ENCODE measurements at regions not wholly inside any gene's neighbourhood (a gene's known extent, or its start where the extent isn't known, plus 50 kb on each side); places are given as distances from the start of the nearest gene placed in this dataset.

DNA sequence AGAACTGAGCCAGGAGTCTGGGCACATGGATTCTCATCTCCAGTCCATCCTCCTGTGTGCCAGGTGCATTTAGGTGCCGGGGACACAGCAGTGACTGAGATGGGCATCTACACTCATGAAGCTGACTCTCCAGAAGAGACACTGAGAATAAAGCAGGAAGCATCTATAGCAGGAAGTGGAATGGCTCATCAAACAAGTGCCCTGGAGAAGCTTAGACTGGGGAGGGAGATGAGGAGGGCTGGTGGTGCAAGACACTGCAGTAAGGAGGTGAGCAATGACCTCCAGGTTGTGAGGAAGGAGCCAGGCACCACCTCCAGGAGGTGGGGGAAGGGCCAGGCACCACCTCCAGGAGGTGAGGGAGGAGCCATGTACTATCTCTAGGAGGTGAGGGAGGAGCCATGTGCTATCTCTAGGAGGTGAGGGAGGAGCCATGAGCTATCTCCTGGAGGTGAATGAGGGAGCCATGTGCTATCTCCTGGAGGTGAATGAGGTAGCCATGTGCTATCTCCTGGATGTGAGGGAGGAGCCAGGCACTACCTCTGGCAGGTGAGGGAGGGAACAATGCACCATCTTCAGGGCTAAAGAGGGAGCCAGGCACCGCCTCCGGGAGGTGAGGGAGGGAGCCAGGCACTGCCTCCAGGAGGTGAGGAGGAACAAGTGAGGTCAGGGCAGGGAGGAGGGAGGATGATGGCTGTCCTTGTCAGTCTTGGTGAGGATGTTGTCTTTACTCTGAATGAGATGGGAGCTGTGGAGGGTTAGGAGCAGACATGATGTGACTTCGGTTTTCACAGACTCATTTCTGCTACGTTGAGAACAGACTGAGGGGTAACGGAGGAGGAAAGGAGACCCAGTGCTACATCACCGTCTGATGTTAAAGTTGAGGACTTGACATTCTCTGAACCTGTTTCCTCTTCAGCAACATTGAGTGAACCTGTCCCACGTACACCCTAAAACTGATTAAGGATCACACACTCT, 961.9 kb upstream of the TMEM132C start:
- no peaks in the 10 kb centered on the region for H3K36me3 ChIP-seq (ENCODE audit: control insufficient read depth, insufficient read depth, low read length)
- H3K4me1 ChIP-seq (ENCODE audit: control insufficient read depth, insufficient read depth, low read length) = no peaks in the 10 kb centered on the region
- no peak overlapping the region for H3K9ac ChIP-seq (ENCODE audit: low read length)
- H3K27me3 ChIP-seq (ENCODE audit: control insufficient read depth, insufficient read depth, low read length) = no peaks in the 10 kb centered on the region
- no peak overlapping the region for H3K27ac ChIP-seq (ENCODE audit: low read depth, low read length)
- H3K4me3 ChIP-seq (ENCODE audit: low read length) = no peak overlapping the region

DNA sequence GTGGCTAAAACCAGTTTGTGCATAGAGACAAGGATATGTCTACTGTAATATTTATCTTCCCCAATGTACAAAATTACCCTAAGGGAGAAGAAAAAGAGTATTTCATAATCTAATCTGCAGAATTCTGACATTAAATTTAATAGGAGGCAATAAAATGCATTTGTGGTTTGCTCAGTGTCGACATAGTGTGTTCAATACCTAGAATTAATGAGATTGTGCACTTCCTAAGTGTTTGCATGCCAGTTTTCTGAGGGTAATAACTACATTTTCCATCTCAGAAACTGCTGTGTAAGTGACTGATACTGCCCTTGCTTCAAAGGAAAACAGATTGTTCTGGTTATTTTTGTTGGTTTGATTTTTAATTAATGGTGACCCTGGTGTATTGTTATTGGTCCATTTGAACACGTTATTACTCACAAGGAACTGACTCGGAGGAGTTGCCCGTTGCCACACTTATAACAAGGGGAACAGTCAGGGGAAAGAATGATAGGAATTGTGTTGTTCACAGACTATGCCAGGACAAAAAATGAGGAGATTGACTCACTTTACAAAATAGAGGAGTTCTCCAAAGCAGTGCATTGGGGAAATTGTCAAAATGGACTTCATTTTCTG, 960.3 kb upstream of the TMEM132C start:
- H3K27ac ChIP-seq (ENCODE audit: low read depth, low read length) = no peak overlapping the region
- no peaks in the 10 kb centered on the region for H3K36me3 ChIP-seq (ENCODE audit: control insufficient read depth, insufficient read depth, low read length)
- H3K4me3 ChIP-seq (ENCODE audit: low read length) = no peak overlapping the region
- H3K4me1 ChIP-seq (ENCODE audit: control insufficient read depth, insufficient read depth, low read length) = no peaks in the 10 kb centered on the region
- H3K27me3 ChIP-seq (ENCODE audit: control insufficient read depth, insufficient read depth, low read length) = no peaks in the 10 kb centered on the region
- H3K9ac ChIP-seq (ENCODE audit: low read length) = no peak overlapping the region

DNA sequence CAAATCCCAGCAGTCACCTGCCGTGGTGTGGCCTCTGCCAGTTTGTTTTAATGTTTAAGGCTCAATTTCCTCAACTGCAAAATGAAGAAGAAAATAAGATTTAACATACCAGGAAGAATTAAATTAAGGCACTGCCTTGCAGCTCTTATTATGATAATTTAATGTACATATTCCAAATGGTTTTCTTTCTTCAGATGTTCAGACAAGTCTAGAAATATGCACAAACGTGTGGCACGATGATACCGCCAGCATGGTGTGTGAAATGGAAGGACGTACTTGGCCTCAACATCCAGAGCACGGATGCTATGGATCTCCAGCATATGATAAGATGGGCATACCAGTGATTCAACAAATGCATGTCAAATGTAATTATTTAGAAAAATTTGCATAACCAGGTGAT, 959.4 kb upstream of the TMEM132C start:
- H3K9ac ChIP-seq (ENCODE audit: low read length) = no peak overlapping the region
- no peaks in the 10 kb centered on the region for H3K4me1 ChIP-seq (ENCODE audit: control insufficient read depth, insufficient read depth, low read length)
- H3K27me3 ChIP-seq (ENCODE audit: control insufficient read depth, insufficient read depth, low read length) = no peaks in the 10 kb centered on the region
- H3K36me3 ChIP-seq (ENCODE audit: control insufficient read depth, insufficient read depth, low read length) = no peaks in the 10 kb centered on the region
- H3K4me3 ChIP-seq (ENCODE audit: low read length) = no peak overlapping the region
- H3K27ac ChIP-seq (ENCODE audit: low read depth, low read length) = no peak overlapping the region

DNA sequence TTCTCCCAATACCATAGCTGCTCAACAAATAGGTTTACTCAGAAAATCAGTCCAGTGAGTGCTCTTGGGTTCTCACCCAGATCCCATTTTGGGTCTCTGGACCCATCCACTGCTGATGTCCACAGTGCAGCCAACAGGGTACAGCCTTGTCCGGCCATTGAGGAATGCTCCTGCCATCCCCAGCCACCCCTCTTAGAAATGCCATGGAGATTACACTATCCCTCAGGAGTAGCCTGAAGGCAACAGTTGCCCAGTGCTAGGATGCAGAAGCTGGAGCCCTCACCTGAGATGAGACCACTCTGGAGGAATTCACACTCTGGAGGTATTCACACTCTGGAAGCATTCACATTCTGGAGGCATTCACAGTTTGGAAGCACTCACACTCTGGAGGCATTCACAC, 958.8 kb upstream of the TMEM132C start:
- Histone ChIP-seq H3K4me3 (ENCODE audit: low read length) (no peak overlapping the region), H3K27me3 (ENCODE audit: control insufficient read depth, insufficient read depth, low read length) (no peaks in the 10 kb centered on the region), H3K4me1 (ENCODE audit: control insufficient read depth, insufficient read depth, low read length) (no peaks in the 10 kb centered on the region), H3K36me3 (ENCODE audit: control insufficient read depth, insufficient read depth, low read length) (no peaks in the 10 kb centered on the region), H3K9ac (ENCODE audit: low read length) (no peak overlapping the region), H3K27ac (ENCODE audit: low read depth, low read length) (no peak overlapping the region)

DNA sequence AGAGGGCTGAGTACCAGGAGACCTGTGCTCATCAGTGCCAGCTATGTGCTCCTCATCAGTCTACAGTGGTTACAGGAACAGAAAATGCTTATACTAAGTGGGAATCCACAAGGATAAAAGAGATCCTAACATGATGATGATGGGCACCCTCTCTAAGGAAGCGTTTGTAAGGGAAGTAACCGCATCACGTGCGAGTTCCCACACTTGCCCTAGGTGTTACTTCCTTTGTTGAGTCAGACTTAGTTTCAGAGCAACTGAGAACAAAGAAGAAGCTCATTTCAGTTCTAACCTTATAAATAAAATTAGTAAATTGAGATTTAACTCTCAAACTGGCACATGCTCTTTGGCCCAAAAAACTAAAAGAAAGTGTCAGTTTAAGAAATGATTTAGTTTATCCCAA, 956.4 kb upstream of the TMEM132C start:
- no peaks in the 10 kb centered on the region for H3K36me3 ChIP-seq (ENCODE audit: control insufficient read depth, insufficient read depth, low read length)
- H3K4me1 ChIP-seq (ENCODE audit: control insufficient read depth, insufficient read depth, low read length) = no peaks in the 10 kb centered on the region
- H3K27me3 ChIP-seq (ENCODE audit: control insufficient read depth, insufficient read depth, low read length) = no peaks in the 10 kb centered on the region
- H3K9ac ChIP-seq (ENCODE audit: low read length) = no peak overlapping the region
- H3K4me3 ChIP-seq (ENCODE audit: low read length) = no peak overlapping the region
- H3K27ac ChIP-seq (ENCODE audit: low read depth, low read length) = no peak overlapping the region

DNA sequence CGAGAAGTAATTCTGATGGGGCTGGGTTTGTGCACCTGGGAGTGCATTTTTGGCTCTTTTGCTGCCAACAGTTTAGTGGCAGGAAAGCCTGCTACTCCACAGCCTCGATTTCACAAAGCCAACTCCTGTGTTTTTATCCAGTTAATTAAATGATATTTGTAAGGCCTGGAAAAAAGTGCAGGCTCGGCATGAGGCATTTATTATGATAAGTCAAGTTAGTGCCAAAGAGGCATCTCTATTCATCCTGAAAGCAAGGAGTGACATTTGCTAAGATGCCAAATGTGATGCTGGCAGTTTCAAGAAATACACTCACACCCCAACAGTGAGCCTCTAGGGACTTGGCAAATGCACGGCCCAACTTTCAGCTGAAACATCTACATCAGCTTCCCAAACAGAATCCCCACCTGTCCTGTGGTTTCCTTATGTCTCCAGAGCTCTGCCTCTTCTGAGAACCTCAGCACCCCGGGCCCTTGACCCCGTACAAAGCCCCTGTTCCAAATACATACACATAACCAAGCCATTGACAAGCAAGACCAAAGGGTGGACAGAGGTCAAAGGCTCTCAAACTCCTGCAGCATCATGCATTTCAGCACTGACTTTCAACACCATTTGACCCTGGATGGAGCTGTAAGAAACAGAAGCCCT, 955.1 kb upstream of the TMEM132C start:
- H3K27me3 ChIP-seq (ENCODE audit: control insufficient read depth, insufficient read depth, low read length) = no peaks in the 10 kb centered on the region
- H3K4me1 ChIP-seq (ENCODE audit: control insufficient read depth, insufficient read depth, low read length) = no peaks in the 10 kb centered on the region
- H3K4me3 ChIP-seq (ENCODE audit: low read length) = no peak overlapping the region
- H3K36me3 ChIP-seq (ENCODE audit: control insufficient read depth, insufficient read depth, low read length) = no peaks in the 10 kb centered on the region
- no peak overlapping the region for H3K9ac ChIP-seq (ENCODE audit: low read length)
- no peak overlapping the region for H3K27ac ChIP-seq (ENCODE audit: low read depth, low read length)

DNA sequence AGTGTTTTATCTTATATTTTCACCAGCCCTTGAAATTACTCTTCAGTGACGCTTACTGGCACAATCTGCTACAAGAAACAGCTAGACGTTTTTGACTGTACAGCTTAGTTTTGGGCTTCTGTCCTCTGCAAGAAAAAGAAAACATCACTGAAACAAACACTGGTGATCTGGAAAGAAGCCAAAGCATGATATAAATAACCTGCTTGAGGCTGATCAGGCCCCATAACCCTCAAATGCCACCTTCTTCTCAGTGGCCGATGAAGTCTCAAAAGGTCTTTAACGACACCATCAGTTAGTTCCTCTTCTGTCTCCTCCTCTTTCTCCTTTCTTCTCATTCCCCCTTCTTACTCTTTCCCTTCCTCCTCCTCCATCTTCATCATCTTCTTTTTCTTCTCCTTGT, 942.3 kb upstream of the TMEM132C start:
- H3K4me3 ChIP-seq (ENCODE audit: low read length) = no peak overlapping the region
- H3K9ac ChIP-seq (ENCODE audit: low read length) = no peak overlapping the region
- no peaks in the 10 kb centered on the region for H3K27me3 ChIP-seq (ENCODE audit: control insufficient read depth, insufficient read depth, low read length)
- no peak overlapping the region for H3K27ac ChIP-seq (ENCODE audit: low read depth, low read length)
- no peaks in the 10 kb centered on the region for H3K4me1 ChIP-seq (ENCODE audit: control insufficient read depth, insufficient read depth, low read length)
- no peaks in the 10 kb centered on the region for H3K36me3 ChIP-seq (ENCODE audit: control insufficient read depth, insufficient read depth, low read length)

DNA sequence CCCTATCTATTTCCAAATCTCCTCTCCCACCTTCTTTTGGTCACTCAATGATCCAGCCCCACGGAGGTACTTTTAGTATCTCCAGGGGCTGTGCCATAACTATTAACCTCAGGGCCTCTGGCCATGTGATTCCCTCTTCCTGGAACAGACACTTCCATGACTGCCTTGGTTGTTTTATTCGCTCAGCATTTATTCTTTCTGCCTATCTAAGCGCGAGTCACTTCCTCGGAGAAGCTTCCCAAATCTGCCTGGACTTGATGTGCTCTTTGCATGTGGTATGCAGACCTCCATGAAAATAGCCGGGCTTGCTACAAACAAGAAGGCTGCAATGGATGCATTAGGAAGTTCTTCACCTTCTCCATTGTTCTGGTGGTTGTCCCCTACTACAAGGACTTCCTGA, 939.0 kb upstream of the TMEM132C start:
- Histone ChIP-seq H3K4me3 (ENCODE audit: low read length) (no peak overlapping the region), H3K4me1 (ENCODE audit: control insufficient read depth, insufficient read depth, low read length) (no peaks in the 10 kb centered on the region), H3K36me3 (ENCODE audit: control insufficient read depth, insufficient read depth, low read length) (no peaks in the 10 kb centered on the region), H3K27ac (ENCODE audit: low read depth, low read length) (no peak overlapping the region), H3K27me3 (ENCODE audit: control insufficient read depth, insufficient read depth, low read length) (no peaks in the 10 kb centered on the region), H3K9ac (ENCODE audit: low read length) (no peak overlapping the region)

DNA sequence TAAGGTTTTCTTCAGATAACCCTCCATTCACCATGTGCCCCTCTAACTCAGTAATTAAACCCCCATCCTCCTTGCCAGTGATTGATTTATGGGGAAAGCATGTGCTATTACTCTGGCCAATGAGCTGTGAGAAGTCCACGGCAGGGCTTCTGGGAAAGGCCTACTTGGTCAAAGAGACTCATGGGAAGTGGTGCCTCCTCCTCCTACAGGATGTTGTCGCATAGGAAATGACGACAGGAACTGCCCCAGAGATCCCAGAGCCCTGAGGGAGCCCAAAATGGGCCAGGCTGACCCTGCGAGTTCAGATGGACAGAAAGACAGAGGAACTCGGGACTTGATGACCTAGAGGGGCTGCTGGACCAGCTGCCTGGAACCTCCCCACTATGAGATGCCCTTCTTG, 938.1 kb upstream of the TMEM132C start:
- Histone ChIP-seq H3K27ac (ENCODE audit: low read depth, low read length) (no peak overlapping the region), H3K27me3 (ENCODE audit: control insufficient read depth, insufficient read depth, low read length) (no peaks in the 10 kb centered on the region)

DNA sequence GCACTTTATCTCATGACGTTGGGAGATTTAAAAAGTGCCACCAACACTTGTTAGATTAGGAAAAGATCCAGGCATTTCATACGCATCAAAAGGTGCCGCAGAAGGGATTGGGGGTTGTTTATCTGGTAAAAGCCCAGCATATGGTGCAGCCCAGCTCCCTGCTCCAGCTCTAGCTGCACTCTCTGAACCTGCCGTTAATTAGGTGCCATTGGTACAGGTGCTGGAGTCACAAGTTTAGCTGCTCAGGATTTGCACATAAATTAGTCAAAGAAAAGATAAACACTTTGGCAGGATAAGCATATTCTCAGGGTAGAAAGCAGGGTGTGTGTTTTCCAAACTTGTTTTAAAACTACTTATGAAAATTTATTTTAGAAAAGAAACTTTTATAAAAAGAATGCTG, 932.6 kb upstream of the TMEM132C start:
- Histone ChIP-seq H3K36me3 (ENCODE audit: control insufficient read depth, insufficient read depth, low read length) (no peaks in the 10 kb centered on the region), H3K27me3 (ENCODE audit: control insufficient read depth, insufficient read depth, low read length) (no peaks in the 10 kb centered on the region), H3K9ac (ENCODE audit: low read length) (no peak overlapping the region), H3K27ac (ENCODE audit: low read depth, low read length) (no peak overlapping the region), H3K4me1 (ENCODE audit: control insufficient read depth, insufficient read depth, low read length) (no peaks in the 10 kb centered on the region), H3K4me3 (ENCODE audit: low read length) (no peak overlapping the region)

More for the DNA sequence above, 938.1 kb upstream of the TMEM132C start:
- Histone ChIP-seq H3K4me3 (ENCODE audit: low read length) (no peak overlapping the region), H3K4me1 (ENCODE audit: control insufficient read depth, insufficient read depth, low read length) (no peaks in the 10 kb centered on the region), H3K9ac (ENCODE audit: low read length) (no peak overlapping the region), H3K36me3 (ENCODE audit: control insufficient read depth, insufficient read depth, low read length) (no peaks in the 10 kb centered on the region)

DNA sequence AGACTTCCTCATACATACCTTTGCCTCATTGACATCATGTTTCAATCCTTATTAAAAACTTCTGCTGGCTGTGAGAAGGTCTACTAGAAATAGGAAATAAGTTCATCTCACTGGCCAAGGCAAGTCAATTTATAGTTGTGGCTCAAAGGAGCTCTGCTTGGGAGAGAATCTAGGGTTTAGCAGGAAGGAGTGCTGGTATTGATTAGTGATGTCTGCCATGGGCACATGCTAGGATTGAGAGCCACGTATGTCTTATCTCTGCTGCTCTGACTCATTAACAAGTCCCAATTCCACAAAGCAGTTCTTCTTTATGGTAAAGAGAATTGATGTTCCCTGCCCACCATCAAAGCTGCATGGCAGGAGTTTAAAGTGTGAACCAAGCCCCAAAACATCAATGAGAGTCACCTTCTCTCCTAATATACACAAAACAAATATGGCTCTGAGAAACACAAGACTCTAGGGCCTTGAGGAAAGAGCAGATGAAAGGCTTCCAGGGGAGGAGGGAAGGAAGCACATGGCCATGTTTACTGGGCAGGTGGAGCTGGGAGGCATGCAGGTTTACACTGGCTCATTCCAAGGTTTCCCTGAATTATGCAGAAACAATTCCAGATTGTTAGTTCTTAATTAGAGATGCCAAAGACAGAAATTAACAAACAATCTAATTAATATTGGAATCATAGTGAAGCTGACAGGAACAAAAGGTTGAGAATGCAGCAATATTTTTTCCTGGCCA, 931.9 kb upstream of the TMEM132C start:
- Histone ChIP-seq H3K36me3 (ENCODE audit: control insufficient read depth, insufficient read depth, low read length) (no peaks in the 10 kb centered on the region), H3K27me3 (ENCODE audit: control insufficient read depth, insufficient read depth, low read length) (no peaks in the 10 kb centered on the region), H3K4me1 (ENCODE audit: control insufficient read depth, insufficient read depth, low read length) (no peaks in the 10 kb centered on the region), H3K4me3 (ENCODE audit: low read length) (no peak overlapping the region), H3K9ac (ENCODE audit: low read length) (no peak overlapping the region), H3K27ac (ENCODE audit: low read depth, low read length) (no peak overlapping the region)

DNA sequence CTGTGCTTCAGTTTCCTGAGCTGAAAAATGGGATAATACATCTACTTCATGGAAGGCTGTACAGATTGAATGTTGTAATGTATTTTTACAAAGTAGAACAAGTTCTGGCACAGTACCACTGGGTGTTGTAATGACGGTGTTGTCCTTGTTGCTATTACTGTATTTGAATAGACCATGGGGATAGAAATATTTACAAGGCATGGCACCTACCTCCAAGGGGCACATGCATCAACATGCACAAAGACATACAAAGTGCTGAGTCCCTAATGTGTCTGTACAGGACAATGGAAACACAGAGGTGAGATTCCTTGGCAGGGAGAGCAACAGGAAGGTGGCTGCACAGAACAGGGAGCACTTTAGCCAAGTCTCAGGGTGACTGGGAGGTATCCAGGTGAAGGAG, 930.6 kb upstream of the TMEM132C start:
- Histone ChIP-seq H3K9ac (ENCODE audit: low read length) (no peak overlapping the region), H3K27ac (ENCODE audit: low read depth, low read length) (no peak overlapping the region)

More for the DNA sequence above, 930.6 kb upstream of the TMEM132C start:
- Histone ChIP-seq H3K27me3 (ENCODE audit: control insufficient read depth, insufficient read depth, low read length) (no peaks in the 10 kb centered on the region), H3K4me3 (ENCODE audit: low read length) (no peak overlapping the region), H3K36me3 (ENCODE audit: control insufficient read depth, insufficient read depth, low read length) (no peaks in the 10 kb centered on the region), H3K4me1 (ENCODE audit: control insufficient read depth, insufficient read depth, low read length) (no peaks in the 10 kb centered on the region)

Measured in rectal smooth muscle tissue (tissue), 1 donor.